Astrocyte of the spinal cord (primary cell): ENCODE measurements at regions not wholly inside any gene's neighbourhood (a gene's known extent, or its start where the extent isn't known, plus 50 kb on each side); places are given as distances from the start of the nearest gene placed in this dataset.

Source experiments
- DNase-seq: peaks from one replicate; pipeline ENCODE4 v3.0.0; 2011; ENCODE audit warnings: low read depth, low spot score
- H3K4me3 ChIP-seq: 2 replicates; pipeline ENCODE4 v1.5.1; 2011; ENCODE audit warnings: low read depth, mild to moderate bottlenecking, low read length, moderate library complexity
- in situ Hi-C: cut with HindIII; loops from 2 replicates; pipeline ENCODE4 v1.10.0; 2017; ENCODE audit warnings: low sequenced_read_pairs
- TF ChIP-seq, protein P1 (sequence below): IDR thresholded peaks from 2 replicates; pipeline ENCODE4 v1.5.1; 2012; ENCODE audit warnings: low read depth, mild to moderate bottlenecking, low read length, inconsistent platforms

DNA sequence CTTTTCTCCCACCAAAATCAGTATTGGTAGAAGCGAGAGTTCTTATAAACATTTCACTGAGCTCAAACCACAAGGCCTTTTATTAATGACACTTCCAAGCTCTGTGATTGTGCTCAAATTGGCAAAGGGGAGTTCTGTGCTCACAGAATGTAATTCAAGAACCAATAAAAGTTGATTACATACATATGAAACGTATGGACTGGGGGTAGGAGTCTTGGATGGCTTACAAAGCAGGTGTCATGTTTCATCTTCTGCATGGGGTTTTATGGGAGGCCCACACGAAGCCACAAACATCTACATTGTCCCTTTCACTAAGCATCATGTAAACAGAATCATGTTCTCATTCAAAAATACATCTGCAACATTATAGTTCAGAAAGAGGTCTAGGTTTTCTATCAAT is 828.3 kb downstream of the VRK1 start:
- H3K4me3 ChIP-seq, result no peak overlapping the region
- TF ChIP-seq, protein P1, sequence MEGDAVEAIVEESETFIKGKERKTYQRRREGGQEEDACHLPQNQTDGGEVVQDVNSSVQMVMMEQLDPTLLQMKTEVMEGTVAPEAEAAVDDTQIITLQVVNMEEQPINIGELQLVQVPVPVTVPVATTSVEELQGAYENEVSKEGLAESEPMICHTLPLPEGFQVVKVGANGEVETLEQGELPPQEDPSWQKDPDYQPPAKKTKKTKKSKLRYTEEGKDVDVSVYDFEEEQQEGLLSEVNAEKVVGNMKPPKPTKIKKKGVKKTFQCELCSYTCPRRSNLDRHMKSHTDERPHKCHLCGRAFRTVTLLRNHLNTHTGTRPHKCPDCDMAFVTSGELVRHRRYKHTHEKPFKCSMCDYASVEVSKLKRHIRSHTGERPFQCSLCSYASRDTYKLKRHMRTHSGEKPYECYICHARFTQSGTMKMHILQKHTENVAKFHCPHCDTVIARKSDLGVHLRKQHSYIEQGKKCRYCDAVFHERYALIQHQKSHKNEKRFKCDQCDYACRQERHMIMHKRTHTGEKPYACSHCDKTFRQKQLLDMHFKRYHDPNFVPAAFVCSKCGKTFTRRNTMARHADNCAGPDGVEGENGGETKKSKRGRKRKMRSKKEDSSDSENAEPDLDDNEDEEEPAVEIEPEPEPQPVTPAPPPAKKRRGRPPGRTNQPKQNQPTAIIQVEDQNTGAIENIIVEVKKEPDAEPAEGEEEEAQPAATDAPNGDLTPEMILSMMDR, result no peak
- no peak for DNase-seq
- in situ Hi-C loops, result no loop called here

DNA sequence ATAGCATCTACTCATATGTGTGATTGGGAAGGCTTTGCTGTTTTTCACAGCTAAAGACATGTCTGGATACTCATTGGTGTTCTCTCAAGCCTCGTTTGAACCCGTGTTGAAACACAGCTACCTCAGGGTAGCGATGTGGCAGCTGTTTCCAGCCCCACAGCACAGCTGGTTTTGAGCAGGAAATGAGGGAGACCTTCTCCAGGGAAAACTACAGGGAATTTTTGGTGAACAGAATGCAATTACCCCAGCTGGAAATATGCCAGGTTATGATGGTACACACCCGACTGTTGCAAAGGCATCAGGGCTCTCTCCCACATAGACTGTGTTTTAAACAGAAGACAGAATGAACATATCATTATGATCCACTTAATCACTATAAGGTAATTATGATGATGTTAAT is 828.9 kb downstream of the VRK1 start:
- no peak for DNase-seq
- TF ChIP-seq, protein P1, result no peak
- H3K4me3 ChIP-seq, result no peak overlapping the region
- in situ Hi-C loops, result no loop called here

DNA sequence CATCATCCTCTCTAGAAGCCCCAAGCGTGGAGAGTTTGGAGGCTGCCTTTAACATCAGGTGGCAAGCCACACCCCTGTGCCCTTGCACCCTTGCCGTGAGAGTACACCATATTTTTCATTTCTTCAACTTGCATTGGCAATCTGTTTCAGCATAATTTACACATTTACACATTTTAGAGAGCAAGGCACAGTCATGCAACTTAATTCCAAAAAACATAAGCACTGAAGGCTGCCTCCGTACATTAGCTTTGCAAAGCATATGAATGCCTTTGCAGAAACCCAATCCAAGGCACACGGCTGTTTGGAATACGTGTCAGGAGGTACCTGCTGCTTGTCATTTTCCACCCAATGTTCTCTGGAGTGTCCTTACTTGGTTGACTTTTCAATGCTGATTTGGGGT is 833.1 kb downstream of the VRK1 start:
- no peak overlapping the region for H3K4me3 ChIP-seq
- DNase-seq, result no peak
- TF ChIP-seq, protein P1, result no peak
- in situ Hi-C loops, result no loop called here

DNA sequence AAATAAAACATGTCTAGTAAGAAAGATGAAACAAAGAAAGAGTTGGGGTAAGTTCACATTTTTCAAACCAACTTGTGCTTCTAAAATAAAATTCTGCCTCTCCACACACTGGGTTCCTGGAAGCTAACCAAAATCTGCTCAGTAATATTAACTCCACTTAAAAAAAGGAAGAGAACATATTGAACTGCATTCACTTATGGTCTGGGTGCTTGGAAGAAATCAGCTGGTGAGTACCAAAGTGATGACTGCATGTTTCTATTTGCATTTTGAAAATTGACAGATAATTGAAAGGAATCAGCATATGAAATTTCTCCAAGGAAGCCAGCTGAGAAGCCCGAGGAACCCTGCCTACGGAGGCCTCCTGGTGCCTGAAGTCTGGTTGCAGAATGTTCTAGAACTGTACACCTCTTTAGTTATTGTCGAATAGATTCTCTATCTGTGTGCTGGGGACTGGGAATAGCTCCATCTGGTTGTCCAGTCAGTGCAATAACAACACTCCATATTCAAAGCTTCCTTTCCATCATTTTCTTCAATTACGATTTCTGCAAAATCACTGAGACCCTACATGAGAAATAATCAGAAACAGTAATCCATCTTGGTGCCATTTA is 836.1 kb downstream of the VRK1 start:
- in situ Hi-C loops, result no loop called here
- H3K4me3 ChIP-seq, result no peak overlapping the region
- DNase-seq, result no peak
- TF ChIP-seq, protein P1, result no peak

DNA sequence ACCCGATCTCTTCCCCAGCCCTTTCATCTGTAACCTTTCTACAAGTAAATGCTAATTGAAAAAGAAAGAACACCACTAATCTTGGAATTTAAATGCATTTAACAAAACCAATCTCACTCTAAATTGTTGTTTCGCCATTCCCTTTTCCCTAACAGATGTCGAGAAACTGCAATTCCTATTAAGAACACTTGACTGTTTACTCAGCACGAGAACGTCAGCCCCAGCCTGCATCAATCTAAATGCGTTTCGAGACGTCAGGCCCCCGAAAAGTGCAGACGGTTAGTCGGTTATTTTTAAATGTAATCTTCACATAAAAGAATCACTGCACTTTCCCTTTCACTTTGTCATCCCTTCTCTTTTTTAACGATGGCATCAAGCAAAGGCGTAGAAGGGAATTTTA is 837.6 kb downstream of the VRK1 start:
- in situ Hi-C loops, result no loop called here
- H3K4me3 ChIP-seq, result no peak overlapping the region
- TF ChIP-seq, protein P1, result no peak
- DNase-seq, result no peak

DNA sequence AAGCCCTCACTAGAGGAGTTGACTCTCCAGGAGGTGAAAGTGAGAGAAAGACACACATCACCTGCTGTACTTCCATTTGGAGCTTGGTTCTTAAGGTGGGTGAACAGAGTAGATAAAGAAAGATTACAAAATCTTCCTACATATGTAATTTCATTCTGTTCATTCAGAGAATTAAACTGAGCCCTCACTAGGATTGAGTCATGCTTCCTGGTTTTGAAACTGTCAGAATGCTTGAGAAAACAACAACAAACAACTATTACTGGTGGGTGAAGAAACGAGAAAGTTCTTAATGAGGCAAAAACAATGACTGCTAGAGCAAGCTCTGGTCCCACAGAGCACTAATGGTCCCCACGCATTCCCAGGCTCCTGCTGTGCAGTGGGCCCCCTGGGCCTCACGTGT is 841.7 kb downstream of the VRK1 start:
- in situ Hi-C loops, result no loop called here
- TF ChIP-seq, protein P1, result no peak
- DNase-seq, result no peak
- H3K4me3 ChIP-seq, result no peak overlapping the region

DNA sequence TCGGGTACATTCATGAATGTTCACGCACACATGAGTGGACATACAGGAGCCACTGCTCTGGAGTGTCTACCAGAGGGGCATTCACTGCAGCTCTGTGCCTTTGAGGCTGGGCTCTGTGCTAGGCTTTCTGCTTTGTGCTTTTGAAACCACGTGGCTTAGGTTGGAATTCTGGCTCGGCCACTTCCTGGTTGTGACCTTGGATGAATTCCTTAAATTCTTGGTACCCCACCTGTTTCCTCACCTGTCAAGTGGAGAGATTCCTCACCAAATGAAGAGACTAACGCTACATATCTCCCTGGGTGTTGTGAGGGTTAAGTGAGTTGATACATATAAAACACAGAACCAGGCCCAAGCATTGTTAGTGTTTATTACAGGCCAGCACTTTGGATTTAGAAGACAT is 842.8 kb downstream of the VRK1 start:
- TF ChIP-seq, protein P1, result no peak
- no peak for DNase-seq
- no peak overlapping the region for H3K4me3 ChIP-seq
- in situ Hi-C loops, result no loop called here
